ENCODE measurements at regions not wholly inside any gene's neighbourhood (a gene's known extent, or its start where the extent isn't known, plus 50 kb on each side); places are given as distances from the start of the nearest gene placed in this dataset.

- TF ChIP-seq POLR2A (IDR thresholded peaks at IDR 0.05; ENCODE audit: low read depth, low read length) (no peak), POLR2AphosphoS5 (IDR thresholded peaks at IDR 0.05; ENCODE audit: low read depth, low read length) (no peak), SPI1 (IDR thresholded peaks at IDR 0.05; ENCODE audit: low read depth, low read length) (no peak), TAF1 (IDR thresholded peaks at IDR 0.05; ENCODE audit: low read depth, low read length) (no peak), PAX5 (IDR thresholded peaks at IDR 0.05; ENCODE audit: insufficient read depth, low read length, severe bottlenecking) (no peak)
Measured at GRCh38 chr2:89850481-89850880, 1159.0 kb downstream of the RPIA start.
